ENCODE measurements at regions not wholly inside any gene's neighbourhood (a gene's known extent, or its start where the extent isn't known, plus 50 kb on each side); places are given as distances from the start of the nearest gene placed in this dataset.

DNA sequence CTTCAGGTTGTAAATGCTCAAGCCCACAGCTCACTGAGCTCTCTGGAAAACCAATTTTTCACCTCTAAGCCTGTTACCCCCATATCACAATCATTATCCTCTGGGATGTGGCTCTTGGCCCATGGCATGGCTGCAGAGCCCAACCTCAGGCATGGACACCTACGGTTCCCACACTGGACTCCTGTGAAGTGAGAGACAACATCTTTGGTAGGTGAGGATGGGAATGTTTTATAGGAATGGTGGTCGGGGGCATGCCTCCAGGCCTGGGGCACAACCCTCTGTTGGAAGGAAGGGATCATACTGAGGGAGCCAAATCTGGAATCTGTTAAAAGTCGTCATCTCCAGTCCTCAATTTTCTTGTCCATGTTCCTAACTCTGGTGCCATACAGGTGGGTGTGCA is 179.1 kb downstream of the FOXD2 start:
- no peak for DNase-seq

DNA sequence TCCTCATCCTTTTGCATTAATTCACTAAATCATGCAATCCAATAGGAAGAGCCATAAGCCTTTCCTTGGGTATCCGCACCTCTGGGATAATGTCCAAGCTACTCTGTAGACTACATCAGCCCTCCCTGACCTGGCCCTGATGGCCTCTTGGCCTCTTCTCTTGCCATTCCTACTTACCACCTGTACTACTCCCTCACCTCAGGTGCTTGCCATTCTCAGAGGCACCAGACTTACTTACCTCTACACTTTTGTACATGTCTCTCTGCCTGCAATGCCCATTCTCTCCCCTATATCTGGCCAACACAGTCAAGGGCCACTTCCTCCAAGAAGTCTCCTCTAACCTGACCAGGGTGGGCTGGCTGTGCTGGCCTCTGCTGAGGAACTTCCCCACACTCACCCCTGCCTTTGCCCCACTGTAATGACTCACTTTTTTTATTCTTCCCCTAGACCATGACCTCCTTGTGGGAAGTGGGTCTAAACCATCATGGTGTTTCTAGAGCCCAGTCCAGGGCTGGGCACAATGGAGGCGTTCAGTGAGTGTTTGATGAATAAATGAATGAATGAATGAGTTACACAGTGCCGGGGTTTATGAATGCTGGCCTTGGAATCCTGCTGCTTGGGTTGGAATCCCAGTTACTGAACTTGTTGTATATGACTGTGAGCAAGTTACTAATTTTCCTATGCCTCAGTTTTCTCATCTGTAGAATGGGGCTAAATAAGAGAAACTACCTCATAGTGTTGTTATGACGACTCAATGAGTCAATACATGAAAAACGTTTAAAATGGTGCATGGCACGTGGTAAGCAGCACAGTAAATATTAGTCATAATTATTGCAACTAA is 179.8 kb downstream of the FOXD2 start:
- in situ Hi-C loops (cut with HindIII; ENCODE audit: low pct_ligation_motif_present, low pct_unique_long_range_greater_than_20kb, low sequenced_read_pairs): no loop called here
- DNase-seq: no peak

More for the DNA sequence above, 179.1 kb downstream of the FOXD2 start:
- in situ Hi-C loops (cut with HindIII; ENCODE audit: low pct_ligation_motif_present, low pct_unique_long_range_greater_than_20kb, low sequenced_read_pairs): no loop called here

DNA sequence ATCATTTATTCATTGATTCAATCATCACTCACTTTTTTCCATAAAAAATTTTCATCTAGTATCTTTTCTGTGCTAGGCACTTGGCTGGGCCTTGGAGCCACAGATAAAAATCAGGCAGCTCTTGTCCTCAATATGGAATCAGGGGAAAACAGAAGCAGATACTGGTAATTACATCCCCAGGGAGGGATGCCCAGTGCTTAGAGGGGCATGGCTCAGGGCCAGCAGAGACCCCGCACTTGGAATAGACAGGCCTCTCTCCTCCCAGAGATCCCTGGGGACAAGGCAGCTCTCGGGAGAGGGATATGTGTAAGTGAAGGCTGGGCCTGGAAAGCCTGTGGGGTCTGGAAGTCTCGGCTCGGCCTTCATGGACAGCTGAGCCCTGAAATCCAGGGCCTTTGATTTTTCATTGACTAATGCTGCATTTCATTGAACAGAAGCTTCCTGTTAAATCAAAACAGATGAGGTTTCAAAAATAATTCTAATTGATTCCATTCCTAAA is 180.4 kb downstream of the FOXD2 start:
- in situ Hi-C loops (cut with HindIII; ENCODE audit: low pct_ligation_motif_present, low pct_unique_long_range_greater_than_20kb, low sequenced_read_pairs): no loop called here
- DNase-seq: no peak

DNA sequence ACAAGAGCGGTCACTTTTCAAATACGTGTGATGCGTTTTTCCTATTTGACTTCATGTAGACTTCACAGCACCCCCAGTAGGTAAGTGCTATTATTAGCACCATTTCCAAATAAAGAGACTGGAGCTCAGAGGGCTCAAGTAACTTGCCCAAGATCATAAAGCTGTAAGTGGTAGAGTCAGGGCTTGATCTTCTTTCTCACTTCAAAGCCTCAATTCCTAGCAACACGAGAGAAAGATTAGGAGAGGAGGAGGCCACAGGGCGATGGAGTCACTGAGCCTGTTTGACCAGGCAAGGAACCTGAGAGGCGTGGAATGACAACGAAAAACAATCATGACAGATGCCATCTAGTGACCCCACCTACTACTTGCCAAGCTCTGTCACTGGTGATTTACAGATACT is 181.0 kb downstream of the FOXD2 start:
- DNase-seq: no peak
- in situ Hi-C loops (cut with HindIII; ENCODE audit: low pct_ligation_motif_present, low pct_unique_long_range_greater_than_20kb, low sequenced_read_pairs): no loop called here

DNA sequence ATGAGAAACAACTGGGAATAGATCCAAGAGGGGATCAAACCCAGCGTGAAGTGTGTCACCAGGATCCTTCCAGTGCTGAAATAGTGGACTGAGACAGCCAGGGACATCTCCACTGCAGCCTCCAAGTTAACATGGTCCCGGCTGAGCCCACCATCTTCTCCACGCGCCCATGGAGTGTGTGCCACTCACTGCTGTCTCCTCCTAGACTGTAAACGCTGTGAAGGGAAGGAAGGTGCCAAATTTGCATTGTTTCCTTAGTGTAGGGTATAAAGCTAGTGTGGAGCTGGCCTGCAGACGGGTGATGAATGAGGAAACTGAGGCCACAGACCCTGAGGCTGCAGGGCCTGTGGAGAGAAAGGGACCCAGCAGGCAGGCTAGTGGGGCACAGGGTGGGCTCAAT is 183.6 kb downstream of the FOXD2 start:
- DNase-seq: no peak
- in situ Hi-C loops (cut with HindIII; ENCODE audit: low pct_ligation_motif_present, low pct_unique_long_range_greater_than_20kb, low sequenced_read_pairs): no loop called here

DNA sequence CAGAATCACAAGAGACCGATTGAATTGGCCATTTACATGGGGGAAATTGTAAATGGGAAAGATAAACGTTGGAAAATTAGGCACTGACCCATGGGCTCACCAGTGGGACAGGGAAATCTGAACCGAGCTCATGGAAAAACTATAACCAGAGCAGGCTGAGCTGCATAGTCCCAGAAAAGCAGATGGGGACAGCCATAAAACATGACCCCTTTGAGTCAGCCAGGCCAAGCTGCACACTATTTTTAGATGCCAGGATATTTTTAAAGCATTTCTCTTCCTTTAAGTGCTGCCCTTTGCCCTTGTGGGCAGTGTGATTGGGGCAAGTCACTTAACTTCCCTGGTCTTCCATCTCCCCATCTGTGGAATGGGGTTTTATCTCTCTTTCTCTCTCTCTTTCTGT is 184.1 kb downstream of the FOXD2 start:
- in situ Hi-C loops (cut with HindIII; ENCODE audit: low pct_ligation_motif_present, low pct_unique_long_range_greater_than_20kb, low sequenced_read_pairs): no loop called here
- DNase-seq: no peak

DNA sequence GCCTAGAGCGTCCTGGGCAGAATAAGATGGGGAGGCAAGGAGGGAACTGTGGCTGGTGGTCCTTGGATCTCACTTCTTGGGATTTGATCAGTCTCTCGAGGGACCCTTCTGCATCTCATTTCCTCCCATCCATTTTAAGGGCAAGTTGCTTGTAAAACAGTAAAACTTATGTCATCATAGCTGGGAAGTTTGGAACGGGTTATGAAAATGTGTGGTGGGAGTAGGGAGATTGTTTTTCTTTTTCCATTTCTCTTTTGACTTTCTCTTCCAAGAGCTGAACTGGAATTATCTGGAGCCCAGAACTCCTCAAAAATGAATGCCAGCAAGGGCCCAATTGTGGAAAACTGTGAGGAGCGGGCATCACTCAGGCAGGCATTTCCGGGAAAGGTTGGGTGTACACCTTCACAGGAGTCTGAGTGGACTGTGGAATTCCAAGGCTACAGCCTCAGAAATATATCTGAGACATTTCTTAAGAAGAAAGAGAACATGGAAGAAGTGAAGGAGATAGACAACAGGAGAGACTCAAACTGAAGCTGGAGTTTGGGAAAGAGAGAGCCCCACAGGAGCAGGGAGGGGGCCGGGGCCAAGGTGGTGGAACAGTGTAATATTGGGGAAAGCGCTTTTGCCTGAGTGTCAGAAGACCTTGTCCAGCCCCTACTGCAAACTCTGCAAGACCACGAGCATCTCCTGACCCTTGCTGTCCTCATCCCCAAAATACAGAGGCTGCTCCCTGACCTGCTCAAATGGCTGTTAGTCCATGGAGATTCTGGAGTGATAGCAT is 185.1 kb downstream of the FOXD2 start:
- DNase-seq: no peak
- in situ Hi-C loops (cut with HindIII; ENCODE audit: low pct_ligation_motif_present, low pct_unique_long_range_greater_than_20kb, low sequenced_read_pairs): no loop called here

DNA sequence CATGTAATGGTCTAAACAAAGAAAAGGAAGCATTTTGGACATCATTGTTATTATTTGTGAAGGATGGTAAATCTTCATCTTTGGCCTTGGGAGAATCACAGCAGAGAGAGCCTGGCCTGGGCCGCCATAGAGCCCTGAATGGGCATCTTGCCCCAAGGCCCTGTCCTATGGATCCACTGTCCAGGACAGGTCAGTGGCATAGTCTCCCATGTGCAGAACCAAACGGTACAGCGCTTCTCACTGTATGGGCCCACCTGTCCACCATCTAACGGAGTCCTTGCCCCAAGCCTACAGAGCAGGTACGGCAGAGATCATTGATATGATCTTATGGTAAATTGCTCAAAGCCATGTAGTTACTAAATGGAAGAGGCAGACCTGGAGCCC is 185.7 kb downstream of the FOXD2 start:
- in situ Hi-C loops (cut with HindIII; ENCODE audit: low pct_ligation_motif_present, low pct_unique_long_range_greater_than_20kb, low sequenced_read_pairs): no loop called here
- no peak for DNase-seq

DNA sequence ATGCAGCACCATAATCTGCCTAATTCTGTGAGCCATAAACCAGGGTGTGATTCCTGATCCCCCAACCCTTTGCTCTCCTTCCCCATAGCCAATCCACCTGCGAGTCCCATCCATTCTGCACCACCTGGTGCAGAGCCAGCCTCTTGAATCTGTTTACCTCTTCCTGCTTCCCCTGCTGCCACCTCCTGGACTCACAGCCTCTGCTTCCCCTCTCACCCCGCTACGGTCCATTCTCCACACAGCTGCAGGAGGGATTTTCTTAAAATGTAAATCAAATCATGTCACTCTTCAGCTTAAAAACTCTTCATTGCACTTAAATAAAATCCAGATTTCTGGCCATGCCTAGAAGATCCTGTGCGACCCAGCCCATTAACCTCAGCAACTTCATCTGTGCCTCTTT is 186.7 kb downstream of the FOXD2 start:
- peak; percentile 27 for DNase-seq
- in situ Hi-C loops (cut with HindIII; ENCODE audit: low pct_ligation_motif_present, low pct_unique_long_range_greater_than_20kb, low sequenced_read_pairs): no loop called here

DNA sequence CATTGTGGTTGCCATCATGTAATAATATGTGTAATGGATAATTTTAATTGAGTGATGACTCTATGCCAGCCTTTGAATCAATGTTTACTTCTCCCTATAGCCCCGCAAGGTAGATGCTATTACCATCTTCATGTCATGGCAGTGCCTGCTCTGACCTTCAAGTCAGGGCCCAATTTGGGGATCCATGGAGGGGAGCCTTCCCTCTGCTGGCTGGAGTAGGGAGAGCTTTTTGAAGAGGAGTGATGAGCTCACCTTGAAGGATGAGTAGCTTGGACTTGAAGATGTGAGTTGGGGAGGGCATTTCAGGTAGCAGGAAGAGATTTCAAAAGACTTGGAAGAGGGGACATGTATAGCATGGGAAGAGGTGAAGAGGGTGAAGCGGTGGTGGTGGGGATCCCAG is 189.2 kb downstream of the FOXD2 start:
- in situ Hi-C loops (cut with HindIII; ENCODE audit: low pct_ligation_motif_present, low pct_unique_long_range_greater_than_20kb, low sequenced_read_pairs): no loop called here
- DNase-seq: no peak

DNA sequence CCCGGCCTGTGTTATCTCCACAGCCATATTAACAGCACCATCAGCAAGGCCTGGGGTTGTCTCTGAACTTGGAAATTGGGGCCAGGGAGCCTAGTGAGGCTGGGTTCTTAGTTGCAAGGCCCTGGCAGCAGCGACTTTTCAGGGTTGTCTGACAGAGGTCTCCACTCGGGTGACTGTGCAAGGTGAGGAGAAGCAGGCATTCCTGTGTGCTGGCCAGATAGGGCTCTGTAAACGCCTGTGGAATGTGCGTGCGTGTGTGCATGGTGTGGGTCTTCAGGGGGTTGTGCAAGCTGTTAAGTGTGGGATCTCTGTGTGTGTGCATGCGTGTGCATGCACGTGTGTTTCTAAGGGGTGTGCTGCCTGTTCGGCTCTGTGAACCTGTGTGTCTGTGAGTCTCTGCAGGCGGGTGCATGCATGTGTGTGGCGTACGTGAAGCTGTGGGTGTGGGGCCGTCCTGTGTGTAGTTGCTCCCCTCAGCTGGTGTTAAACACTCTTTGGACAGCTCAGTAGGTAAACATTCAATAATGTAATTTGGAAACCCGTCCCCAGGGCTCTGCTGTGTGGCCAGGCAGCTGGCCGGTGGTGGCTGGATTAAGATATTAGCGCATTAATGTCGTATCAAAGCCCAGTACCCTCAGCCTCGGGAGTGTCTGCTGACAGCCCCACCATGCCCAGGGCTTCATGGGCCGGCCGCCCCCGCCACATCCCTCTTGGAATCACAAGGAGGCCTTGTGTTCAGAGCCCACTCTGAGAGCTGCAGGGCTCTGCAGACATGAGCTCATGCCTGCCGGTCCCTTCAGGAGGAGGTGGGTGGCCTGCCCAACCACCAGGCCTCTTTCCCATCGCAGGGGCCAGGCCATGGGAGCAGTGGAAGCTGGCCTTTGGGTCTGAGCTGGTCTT is 189.9 kb downstream of the FOXD2 start:
- in situ Hi-C loops (cut with HindIII; ENCODE audit: low pct_ligation_motif_present, low pct_unique_long_range_greater_than_20kb, low sequenced_read_pairs): no loop called here
- DNase-seq: no peak

DNA sequence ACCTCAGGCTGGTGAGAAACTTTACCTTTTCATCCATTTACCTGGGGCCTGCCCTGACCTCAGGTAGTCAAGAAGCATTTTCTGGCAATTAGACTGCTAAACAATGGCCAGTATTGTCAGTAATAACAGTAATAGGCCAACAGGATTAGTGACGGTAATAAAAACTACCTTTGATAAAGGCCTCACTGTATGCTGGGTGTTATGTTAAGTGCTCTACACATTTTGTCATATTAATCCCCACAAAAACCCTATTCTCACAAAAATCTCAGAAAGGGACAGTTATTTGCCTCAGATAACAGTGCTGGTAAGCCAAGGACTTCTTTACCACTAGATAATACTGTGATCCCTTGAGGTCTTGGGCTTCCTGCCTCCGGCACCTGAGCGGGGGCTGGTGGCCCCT is 191.4 kb downstream of the FOXD2 start:
- no peak for DNase-seq
- in situ Hi-C loops (cut with HindIII; ENCODE audit: low pct_ligation_motif_present, low pct_unique_long_range_greater_than_20kb, low sequenced_read_pairs): no loop called here

DNA sequence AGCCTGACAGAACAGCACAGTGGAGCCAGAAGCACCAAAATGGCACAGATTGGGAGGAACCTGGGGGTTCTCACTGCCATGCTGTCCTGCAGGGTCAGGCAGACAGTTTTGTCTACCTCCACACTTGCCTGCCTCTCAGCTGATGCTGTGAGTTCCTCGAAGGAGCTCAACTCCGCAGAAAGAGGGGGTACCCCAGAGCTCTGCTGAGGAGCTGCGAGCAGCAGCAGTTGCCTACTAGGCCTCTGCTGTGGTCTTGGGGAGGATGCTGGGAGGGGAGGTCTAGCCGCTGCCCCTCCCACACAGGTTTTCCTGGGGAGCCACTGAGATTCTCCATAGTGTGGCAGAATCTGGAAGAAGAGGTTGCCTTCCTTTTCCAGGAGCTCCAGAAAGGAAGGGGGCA is 192.5 kb downstream of the FOXD2 start:
- in situ Hi-C loops (cut with HindIII; ENCODE audit: low pct_ligation_motif_present, low pct_unique_long_range_greater_than_20kb, low sequenced_read_pairs): no loop called here
- no peak for DNase-seq

DNA sequence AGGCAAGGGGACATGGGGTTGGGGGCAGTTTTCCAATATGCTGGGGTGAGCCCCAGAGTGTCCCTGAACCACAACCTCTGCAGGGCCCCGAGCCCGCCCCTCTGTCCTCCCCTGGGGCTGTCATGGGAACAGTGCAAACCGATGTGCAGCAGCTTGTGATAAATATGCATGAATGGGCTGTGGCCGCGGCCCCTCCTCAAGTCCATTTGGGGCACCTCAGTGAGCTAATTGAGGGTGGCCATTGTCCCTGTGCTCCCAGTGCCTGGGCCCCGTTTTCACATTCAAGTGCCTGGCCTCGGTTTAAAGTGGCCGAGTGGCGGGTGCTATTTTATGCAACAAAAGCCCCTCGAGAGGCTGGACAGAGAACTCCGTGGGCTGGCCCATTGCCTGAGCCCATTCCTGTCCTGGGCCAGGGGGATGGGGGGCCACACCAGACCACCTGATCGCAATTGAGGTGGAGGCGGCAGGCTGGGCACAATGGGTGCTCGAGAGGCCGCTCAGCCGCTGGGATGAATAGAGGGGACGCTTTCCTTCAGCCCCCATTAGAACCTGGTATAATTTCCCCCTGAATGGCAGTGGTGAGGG is 193.7 kb downstream of the FOXD2 start:
- no peak for DNase-seq
- in situ Hi-C loops (cut with HindIII; ENCODE audit: low pct_ligation_motif_present, low pct_unique_long_range_greater_than_20kb, low sequenced_read_pairs): no loop called here

DNA sequence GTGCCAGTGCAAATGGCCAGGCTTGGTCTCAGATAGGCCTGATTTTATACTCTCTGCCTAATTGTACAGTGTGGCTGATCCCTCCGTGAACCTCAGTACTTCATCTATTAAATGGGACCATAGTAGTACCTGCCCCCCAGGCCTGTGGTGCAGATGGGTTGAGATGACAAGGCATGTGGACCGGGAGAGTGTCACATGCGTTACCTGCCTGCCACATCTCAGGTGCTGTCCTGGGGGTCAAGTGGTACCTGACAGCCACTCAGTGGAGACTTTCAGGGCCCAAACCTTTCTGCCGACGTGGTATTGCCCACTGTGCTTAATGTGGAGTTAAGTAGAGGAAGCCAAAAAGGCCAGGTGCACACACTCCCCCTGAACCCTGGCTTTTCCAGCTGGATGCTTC is 197.3 kb downstream of the FOXD2 start:
- in situ Hi-C loops (cut with HindIII; ENCODE audit: low pct_ligation_motif_present, low pct_unique_long_range_greater_than_20kb, low sequenced_read_pairs): no loop called here
- no peak for DNase-seq

DNA sequence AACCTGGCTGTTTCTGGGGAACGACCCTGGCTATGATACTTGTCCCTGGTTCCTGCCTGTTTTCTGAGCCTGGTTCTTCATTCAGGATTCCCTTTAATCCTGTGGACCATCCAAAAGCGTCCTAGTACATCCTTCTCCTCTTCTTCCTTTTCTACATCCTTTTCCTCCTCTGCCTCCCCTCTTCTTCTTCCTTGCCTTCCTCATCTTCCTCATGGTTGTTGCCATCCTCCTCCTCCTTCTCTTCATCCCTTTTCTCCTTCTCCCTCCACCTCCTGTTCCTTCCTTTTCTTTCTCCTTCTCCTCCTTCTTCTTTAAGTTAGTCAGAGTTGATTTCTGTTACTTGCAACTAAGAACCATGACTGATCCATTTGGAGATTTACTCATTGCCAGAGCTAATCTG is 197.8 kb downstream of the FOXD2 start:
- no peak for DNase-seq

DNA sequence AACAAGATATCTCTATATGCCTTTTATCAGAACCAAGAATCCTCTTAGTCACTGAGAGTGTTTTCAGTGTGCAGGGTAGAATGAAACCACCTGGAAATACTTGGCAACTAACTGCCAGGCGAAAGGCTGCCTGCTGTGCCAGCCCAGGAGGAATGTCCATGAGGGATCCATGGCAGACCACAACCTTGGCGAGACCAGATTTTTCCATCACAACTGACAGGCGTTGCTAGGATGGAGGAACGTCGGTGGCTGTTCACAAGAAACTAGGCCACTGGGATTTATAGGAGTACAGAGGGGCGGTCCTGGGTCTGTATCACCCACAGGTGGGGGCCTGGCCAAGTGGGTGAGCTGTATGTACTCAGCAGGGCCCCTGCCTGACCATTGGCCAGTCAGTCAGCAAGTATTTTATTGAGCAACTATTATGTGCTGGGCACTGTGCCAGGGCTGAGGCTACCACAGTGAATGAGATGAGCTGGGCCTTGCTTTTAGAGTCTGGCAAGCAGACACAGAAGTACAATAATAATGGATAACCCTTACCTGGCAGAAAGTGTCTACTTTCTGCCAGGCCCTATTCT is 199.4 kb downstream of the FOXD2 start:
- DNase-seq: no peak
- in situ Hi-C loops (cut with HindIII; ENCODE audit: low pct_ligation_motif_present, low pct_unique_long_range_greater_than_20kb, low sequenced_read_pairs): no loop called here

More for the DNA sequence above, 197.8 kb downstream of the FOXD2 start:
- in situ Hi-C loops (cut with HindIII; ENCODE audit: low pct_ligation_motif_present, low pct_unique_long_range_greater_than_20kb, low sequenced_read_pairs): no loop called here

DNA sequence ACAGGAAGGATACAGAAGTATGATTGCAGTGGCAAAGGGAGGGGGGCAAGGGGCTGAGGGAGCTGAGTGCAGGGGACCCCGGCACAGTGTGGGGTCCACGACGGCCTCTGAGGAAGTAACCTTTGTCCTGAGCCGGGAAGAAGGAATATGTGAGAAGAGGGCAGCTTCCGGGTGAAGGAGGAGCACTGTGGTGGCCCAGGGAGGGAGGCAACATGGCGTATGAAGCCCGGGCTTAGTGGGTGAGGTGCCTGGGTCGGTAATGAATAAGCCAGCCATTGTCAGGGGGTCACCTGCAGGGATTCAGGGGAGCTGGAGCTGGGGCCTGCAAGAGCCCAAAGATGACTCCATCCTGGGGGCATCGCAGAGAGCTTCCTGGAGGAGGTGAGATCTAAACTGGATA is 200.4 kb downstream of the FOXD2 start:
- in situ Hi-C loops (cut with HindIII; ENCODE audit: low pct_ligation_motif_present, low pct_unique_long_range_greater_than_20kb, low sequenced_read_pairs): no loop called here
- DNase-seq: no peak
